Non-pigmented ciliary epithelial cell (primary cell): ENCODE measurements at regions not wholly inside any gene's neighbourhood (a gene's known extent, or its start where the extent isn't known, plus 50 kb on each side); places are given as distances from the start of the nearest gene placed in this dataset.
"Not testable (repeated sequence)": the region's sequence is repeated elsewhere in the genome, so short reads cannot be mapped to it uniquely, and the experiment has no call there.

ENCODE experiments used
- DNase-seq: peaks from one replicate; pipeline ENCODE4 v3.0.0-alpha.2; 2010; ENCODE audit warnings: low read depth

DNA sequence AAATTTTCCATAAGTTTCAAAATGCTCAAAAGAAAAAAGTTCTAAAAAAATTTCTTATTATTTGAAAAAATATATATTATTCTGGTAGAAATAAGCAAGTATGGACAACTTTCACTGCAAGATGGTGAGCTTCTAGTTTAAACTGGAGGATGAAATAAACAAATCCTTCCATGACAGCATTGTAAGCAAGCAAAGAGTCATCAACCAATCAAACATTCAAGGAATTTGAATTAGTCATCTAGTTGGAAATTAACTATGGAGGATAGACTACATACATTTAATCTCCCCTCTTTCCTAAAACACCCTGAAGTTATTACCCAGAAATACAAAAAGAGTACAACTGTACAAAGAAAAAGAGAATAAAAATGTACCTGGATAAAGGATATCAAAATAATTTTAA is 51.0 kb upstream of the IRX5 start:
- no peak for DNase-seq

DNA sequence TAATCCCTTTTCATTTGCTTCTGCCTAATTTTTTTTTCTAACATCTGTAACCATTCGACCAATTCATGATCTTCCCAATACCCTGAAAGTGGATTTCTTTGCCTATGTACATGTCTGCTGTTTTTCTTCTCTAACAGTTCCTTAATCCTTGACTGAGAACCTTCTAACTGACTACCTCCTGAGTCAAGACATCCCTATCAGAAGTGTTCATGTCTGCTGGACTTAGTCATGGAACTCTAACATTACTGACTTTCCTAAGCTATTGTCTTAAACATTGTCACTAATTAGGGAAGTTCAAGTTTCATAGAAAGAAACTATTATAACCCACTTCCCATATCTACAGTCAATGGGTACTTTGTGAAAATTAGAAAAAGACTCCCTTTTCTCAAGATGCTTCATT is 52.4 kb upstream of the IRX5 start:
- DNase-seq: no peak

DNA sequence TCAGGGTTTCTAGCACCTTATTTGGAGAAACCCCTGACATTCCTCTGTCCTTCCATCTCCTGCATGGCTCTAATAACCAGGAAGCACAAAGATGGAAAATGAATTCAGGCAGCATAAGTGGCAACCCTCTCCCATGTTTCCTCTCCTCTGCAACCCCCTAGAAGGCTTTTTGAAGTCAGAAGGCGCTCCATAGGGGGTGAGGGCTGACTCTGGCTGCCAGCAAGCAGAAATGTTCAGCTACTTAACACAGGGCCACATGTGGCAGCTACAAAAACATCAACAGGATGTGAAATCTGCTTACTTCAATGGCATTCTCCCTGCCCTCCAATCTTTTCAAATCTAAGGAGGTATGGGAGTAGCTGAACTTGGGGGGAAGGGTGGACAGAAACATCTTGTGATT is 55.2 kb upstream of the IRX5 start:
- no peak for DNase-seq

DNA sequence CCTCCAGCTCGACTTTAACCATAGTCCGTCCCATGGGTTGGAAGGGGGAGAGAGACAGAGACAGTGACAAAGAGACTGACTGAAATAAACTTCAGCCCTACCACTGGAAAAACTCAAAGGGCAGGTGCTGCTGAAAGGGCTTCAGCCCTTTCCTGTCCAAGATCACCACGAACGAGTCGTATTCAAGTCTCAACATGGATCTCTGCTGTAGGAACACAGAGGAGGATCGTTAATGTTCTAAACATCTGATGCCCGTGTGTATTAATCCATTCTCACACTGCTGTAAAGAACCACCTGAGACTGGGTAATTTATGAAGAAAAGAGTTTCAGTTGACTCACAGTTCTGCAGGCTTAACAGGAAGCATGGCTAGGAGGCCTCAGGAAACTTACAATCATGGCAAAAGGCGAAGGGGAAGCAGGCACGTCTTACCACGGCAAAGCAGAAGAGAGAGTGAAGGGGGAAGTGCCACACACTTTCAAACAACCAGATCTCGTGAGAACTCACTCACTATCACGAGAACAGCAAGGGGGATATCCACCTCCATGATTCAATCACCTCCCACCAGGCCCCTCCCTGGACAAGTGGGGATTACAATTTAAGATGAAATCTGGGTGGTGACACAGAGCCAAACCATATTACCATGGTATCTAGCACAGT is 56.8 kb upstream of the IRX5 start:
- not testable (repeated sequence) for DNase-seq

DNA sequence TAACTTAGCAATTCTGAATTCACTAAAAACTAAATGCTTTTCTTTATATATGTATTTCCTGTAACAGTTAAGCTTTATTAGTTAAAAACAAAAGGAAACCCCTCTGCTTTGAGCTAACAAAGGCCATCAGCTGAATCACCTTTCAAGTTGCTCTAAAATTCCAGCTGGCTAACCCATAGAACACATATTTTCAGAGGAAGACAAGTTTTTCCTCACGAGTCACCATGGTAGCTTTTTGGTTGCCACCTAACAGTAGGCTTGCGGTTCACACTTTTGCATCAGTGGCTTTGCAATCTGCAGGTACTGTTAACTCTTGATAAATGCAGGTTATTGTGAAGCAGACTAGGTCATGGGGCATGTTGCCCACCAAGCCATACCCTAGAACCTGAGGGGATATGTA is 57.6 kb upstream of the IRX5 start:
- DNase-seq: no peak

DNA sequence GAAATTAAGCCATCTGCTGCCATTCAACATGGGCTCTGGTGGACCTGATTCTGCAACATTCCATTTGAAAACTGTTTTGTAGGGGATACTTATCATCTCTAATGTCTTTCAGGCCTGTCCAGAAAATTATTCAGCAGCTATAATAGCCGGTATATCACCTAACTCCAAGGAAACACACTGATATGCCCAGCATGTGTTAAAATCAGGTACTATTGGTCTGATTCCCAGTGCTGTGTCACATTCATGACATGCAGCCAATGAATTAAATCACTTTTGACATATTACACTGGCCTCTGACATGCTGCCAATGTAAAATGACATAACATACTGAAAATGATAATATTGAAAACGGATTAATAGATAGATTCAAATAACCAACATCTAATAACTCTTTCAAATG is 60.5 kb upstream of the IRX5 start:
- DNase-seq: no peak

DNA sequence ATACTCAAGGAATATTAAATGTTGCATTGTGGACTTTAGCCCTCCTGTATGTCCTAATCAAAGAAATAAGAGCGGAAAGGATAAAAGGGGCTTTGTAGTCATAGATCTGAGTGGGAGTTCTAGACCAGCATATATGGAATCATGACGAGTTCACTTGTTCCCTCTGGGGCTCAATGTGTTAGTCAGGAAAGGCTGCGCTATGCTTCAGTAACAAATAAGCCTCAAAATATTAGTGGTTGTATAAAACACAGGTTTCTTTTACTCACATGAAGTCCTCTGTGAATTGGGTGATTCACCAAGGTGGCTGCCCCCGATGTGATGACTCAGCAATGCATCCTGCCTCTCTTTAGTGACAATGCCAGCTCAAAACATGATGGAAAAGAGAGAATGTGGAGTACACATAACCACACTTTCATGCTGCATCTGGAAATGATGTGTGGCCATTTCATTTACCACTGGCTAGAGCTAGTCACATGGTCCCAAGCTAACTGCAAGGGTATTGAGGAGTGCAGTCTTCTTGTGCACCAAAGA is 63.3 kb upstream of the IRX5 start:
- no peak for DNase-seq

DNA sequence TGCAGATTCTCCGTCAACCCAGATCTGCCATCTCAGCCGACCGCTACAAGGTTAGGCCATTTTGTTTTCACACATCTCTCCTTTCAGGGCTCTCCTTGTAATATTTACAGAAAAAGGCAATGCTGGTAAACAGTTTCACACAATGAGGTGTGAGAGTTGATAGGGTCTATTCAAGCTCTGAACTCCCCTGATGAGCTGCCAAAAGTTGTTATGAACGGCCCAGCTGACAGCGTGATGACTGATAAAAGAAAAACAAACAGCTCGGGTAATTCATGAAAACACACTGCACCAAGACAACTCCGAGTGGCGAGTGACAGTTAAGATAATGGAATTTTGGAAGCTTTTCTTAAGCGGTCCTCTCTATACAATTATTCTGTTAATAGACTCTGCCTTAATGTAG is 68.1 kb upstream of the IRX5 start:
- DNase-seq: no peak

DNA sequence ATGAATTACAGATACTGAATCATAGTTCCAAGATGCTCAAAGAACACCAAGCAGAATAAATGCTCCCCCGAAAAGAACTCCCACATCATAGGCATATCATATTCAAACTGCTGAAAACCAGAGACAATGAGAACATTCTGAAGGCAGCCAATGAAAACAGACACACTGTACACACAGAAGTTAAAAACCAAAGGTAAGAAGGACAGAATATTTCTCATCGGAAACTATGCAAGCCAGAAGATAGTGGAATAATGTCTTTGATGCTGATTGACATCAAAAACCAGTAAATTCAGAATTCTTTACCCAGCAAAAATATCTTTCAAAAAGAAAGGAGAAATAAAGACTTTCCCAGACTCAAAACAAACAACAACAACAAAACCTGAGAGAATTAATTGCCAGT is 73.8 kb upstream of the IRX5 start:
- DNase-seq: no peak

DNA sequence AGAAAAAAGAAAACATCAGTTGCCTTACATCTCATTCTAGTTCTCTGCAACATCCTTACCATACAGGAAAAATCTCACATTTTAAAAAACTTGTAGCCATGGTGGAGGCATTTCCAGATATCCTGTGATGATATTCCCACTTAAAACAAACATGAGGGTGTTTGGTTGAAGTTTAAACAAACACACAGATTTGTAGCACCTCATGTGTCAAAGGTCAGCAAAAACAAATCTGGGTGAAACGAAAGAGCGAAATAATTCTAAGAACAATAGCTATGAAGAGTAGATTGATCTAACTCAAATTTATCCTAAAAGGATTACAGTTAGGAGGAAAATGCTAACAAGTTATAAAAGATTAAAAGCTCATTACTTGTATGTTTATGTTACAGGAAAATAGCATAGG is 83.1 kb upstream of the IRX5 start:
- DNase-seq: no peak

DNA sequence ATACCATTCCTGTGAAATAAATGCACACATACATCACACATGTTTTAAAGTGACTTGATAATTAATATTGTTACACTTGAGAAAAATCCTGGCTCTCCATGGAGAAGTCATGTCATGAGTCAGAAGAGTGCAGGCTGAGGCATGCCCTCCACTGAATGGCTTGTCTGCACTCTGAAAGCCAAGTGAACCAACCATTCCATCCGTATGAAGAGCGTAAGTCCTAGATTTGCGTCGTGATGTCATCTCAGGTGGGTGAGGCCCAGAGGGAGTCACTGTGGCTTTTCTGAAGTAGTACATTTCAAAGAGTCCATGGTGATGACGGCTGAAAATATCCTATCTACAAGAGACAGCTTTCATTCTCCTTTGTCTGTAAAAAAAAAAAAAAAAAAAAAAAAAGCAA is 83.5 kb upstream of the IRX5 start:
- no peak for DNase-seq

DNA sequence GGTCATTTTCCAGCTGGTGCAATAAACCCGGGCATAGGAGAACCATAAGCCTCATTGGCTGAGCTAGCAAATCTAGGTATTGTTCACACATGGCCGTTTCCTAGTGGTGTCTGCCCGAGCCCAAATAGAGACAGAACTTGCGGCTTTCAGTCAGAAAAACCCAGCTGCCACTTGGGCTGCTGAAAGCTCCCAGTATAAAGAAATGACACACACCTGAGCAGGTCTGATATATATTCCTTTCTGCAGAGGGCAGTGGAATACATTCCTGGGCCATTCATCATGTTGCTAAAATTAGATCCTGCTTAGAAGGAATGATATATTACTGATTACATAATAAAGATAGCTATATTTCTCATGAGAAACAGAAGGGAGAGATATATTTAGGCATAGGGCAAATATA is 83.9 kb upstream of the IRX5 start:
- no peak for DNase-seq

DNA sequence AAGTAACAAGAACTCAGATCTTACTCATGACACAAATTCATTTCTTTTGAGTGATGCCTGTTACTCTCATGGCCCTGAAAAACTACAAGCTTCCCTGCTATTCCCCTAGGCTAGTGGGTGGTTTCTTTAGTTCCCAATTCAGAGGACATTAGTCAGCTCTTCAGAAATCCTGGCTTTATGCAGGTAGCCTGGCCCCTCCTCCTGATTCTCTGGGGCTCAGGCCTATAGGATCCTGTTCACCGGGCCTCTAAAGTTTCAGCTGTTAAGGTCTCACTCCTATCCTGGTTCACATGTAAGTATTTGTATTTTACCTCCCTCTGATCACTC is 87.3 kb upstream of the IRX5 start:
- DNase-seq: no peak

DNA sequence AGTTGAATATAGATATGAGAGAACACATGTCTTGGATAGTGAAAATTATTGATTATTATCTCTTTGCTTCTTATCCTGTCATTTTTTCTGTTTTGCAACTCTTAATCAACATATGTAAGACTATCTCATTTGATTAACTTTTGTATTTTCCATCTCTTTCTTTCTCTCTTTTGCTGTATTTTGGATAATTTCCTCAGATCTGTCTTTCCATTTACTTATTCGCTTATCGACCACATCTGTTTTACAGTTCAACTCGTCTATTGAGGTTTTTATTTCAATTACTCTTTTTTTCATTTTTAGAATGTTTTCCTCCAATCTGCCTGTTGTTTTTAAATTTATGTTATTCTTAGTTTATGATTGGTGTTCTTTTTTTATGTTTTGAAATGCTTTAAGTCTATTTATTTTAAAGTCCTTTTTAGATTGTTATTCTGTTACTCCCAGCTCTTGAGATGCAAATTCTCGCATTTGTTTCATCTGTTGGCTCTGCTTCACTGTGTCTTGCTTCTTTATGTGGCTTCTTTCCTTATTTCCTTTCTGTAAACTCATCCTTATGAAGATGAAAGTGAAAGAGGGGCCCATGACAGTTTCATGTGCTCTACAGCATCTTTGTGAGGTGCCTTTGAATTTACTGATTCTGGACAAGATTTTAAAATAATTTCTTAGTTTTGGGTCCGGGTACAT is 87.8 kb upstream of the IRX5 start:
- no peak for DNase-seq

DNA sequence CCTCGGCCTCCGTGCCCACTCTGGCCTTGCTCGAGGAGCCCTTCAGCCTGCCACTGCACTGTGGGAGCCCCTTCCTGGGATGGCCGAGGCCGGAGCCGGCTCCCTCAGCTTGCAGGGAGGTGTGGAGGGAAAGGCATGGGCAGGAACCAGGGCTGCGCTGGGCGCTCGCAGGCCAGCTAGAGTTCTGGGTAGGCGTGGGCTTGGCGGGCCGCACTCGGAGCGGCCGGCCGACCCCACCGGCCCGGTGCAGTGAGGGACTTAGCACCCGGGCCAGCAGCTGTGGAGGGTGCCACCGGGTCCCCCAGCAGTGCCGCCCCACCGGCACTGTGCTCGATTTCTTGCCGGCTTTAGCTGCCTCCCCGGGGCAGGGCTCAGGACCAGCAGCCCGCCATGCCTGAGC is 101.0 kb upstream of the IRX5 start:
- DNase-seq: no peak

DNA sequence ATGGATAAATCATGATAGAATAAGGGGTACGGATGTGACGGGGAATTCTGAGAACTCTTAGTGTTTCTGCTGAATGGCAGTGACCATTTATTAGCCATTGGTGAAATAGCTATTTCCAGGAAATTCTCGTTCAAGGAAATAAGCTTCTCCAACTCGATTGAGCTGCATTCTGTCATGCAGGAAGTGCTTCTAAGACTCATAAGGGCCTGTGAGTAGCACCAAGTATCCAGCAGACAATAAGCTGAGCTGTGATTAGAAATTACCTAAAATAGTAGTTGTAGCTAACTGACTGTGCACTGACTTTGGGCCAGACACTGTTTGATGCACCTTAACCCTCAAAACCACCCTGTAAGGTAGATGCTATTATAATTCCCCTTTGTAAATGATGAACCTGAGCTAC is 107.8 kb upstream of the IRX5 start:
- DNase-seq: no peak

DNA sequence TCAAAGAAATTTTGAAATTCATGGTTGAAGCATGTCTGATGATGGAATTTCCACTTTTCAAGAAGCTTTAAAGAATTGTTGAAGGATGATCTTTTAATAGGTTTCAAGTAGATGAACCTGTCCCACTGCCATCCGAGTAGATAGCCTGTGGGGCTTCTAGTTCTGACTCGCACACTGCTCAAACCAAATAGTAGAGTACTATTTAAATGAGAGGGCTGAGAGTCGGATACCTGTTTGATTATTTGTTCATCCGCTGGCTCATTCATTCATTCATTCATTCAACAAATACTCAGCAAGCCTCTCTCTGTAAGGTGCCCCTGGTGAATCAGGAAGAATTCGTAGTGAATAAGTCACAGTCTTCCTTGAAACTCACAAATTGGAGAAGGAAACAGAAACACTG is 108.2 kb upstream of the IRX5 start:
- no peak for DNase-seq

DNA sequence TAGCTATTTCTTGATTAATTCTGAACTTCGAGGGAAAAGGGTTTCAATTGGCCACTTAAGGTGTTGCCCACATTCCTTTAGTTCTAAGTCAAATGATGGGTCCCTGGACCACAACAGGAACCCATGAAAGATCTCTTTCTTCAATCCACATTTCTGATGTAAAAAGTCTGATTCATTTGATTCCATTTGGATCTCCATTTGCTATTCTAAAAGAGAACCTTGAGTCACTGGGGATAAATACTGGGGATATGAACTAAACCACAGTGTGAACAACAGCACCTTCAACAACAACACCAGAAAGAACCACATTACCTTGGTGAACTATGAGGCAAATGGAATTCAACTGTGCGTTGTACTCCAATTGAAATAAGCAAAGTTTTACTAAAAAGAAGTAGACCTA is 108.9 kb upstream of the IRX5 start:
- no peak for DNase-seq

DNA sequence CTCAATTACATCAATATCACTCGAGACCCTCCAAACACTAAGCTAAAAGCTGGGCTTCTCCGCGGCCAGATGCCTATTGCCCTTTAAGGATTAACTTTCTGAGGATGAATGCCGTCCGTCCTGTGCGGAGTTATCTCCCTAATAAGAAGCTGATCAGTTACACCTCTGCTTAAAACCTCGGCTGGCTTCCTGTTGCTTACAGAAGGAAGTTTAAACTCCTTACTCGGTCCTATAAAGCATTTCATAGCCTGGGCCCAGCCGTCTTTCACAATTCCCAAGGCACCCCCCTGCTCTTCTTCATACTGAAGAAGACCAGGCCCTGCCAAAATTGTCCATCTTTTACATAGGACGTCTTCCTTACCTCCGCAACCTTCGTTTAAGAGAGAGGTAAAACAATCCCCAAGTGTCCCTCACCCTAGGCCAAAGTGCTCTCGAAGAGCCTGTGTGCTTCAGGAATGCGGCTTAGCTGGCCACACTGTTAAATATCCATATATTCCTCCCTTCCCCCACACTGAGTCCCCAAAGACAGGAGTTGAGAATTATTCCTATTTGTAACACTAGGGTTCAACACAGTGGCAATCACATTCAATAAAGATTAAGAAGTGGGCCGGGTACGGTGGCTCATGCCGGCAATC is 112.6 kb upstream of the IRX5 start:
- DNase-seq: no peak

DNA sequence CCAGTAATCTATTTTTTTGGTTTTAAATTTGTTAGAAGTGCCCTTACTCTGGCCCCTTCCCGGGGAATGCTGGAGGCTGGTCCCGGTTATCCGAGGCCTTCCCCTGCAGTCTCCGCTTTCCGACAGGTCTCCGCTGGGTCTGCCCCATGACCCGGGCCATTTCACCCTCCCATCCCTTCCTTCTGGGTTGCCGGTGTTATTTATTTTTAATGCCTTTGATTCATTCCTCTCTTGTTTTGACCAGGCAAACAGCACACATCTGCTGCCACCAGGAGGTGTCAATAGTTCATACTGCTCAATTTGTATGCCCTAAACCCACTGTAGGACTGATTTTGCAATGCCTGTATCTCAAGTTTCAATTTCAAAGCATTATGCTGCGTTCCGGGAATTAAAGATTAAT is 113.2 kb upstream of the IRX5 start:
- DNase-seq: no peak

DNA sequence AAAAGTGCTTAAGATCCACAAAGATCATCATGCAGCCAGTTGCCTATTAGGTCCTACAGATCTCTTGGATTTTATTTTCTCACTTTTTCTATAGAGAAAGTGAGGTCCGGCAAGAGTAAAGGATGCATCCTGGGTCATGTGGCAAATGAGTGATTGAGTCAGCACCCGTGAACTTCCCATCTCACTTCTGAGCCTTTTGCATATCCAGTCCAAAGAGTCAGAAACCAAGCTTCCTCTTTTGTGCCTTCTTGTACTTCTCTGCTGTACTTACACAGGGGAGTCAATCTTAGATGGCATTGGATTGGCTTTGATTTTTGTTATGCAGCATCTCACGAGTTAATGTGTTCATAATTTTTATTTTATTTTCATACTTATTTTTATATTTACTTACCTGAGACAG is 114.2 kb upstream of the IRX5 start:
- DNase-seq: no peak

DNA sequence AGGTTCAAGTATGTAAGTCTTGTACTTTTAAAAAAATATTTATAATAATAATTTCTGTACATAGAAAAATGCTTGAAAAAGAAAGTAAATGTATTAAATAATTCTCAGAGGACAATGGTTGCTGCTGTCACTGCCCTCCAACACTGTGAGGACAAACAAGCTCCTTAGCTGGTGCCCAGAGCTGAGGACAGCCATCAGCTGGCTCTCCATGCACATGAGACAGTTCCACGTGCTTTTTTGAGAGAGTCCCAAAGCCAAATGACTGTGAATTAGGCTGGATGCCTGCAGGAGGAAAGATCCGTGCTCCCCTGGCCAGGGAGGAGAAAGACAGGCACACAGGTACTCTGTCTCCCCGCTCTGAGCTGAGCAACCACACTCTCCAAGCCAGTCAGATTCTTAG is 115.5 kb upstream of the IRX5 start:
- no peak for DNase-seq

DNA sequence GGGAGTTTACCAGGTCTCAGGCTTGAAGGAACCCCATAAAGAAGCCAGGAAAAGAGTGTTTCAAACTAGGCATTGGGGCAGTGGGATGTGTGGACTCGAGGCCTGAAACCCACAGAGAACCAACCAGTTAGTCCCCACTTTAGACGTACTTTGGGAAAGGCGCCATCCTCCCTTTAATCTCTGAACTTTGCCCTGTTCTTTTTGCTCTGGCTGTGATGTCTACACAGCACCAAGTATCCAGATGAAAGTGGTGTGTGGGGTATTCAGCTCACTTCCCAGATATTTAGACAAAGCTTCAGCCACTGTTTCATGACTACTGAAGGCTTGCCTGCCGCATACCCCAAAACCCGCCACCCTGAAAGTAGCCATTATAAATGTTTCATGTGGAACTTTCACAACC is 116.9 kb upstream of the IRX5 start:
- DNase-seq: no peak

DNA sequence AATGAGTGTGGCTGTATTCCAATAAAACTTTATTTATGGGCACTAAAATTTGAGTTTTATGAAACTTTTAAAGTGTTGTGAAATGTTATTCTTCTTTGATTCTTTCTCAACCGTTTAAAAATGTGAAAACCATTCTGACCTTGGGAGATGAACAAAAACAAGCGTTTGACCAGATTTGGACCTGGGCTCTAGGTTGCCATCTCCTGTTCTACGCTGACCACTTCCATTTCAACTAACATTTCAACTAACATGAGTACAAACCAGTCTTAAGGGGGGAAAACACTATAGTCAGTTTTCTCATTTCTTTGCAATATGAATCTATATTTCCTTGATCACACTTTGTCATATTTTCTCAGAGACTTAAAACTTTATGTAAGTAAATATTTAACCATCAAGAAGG is 118.4 kb upstream of the IRX5 start:
- DNase-seq: no peak
